BJ (cell line): ENCODE measurements at regions not wholly inside any gene's neighbourhood (a gene's known extent, or its start where the extent isn't known, plus 50 kb on each side); places are given as distances from the start of the nearest gene placed in this dataset.

Source experiments
- CTCF ChIA-PET: fragments of 350-600 bp; formaldehyde crosslinking; extraction: SDS; loops from one replicate; lab custom pipeline; 2021; ENCODE audit warnings: antibody characterized with exemption, inconsistent platforms; lab: Yijun Ruan, JAX
- POLR2A ChIA-PET: fragments of 300-600 bp; sonication (Branson Sonifier 250); formaldehyde crosslinking; extraction: SDS; loops from one replicate; lab custom pipeline; 2021; ENCODE audit warnings: antibody characterized with exemption; lab: Charles Lee
- DNase-seq: peaks from one replicate; pipeline ENCODE4 v3.0.0-alpha.2; 2011; ENCODE audit warnings: low read depth
- H3K27me3 ChIP-seq: 2 replicates; pipeline ENCODE4 v1.6.0; 2011; ENCODE audit warnings: low read length; ENCODE audit not compliant: control insufficient read depth, insufficient read depth
- H3K36me3 ChIP-seq: 2 replicates; pipeline ENCODE4 v1.5.1; 2011; ENCODE audit warnings: low read length; ENCODE audit not compliant: control insufficient read depth, insufficient read depth
- H3K4me3 ChIP-seq: 2 replicates; pipeline ENCODE4 v1.5.1; 2011; ENCODE audit warnings: low read depth, mild to moderate bottlenecking, control low read depth, low read length
- CTCF ChIP-seq: IDR thresholded peaks from 2 replicates; pipeline ENCODE4 v1.5.1; 2011; ENCODE audit warnings: low read depth, mild to moderate bottlenecking, control low read depth, inconsistent platforms, low read length, moderate library complexity; ENCODE audit not compliant: insufficient read depth

DNA sequence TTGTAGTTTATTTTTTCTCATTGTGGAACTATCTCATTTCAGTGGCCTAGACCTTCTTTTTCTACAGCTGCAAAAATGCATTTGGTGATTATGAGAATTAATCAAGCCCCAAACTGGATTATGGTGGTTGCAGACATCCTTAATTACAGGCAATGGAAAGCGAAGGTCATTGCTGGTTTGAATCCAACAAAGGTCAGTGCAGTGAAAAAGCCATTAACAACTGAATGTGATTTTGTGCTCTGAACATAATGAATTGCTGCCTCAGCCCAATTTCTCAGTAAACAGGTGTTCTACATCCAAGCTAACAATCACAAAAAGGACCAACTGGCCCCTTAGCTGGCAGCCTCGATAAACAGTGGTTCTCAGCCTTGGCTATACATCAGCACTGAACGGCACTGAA is 260.1 kb upstream of the DPPA4 start:
- Histone ChIP-seq H3K36me3 (no peaks in the 10 kb centered on the region), H3K4me3 (no peak overlapping the region), H3K27me3 (no peaks in the 10 kb centered on the region)
- CTCF ChIA-PET, result no interaction called here
- POLR2A ChIA-PET, result no interaction called here
- TF ChIP-seq CTCF, result no peak
- no peak for DNase-seq

DNA sequence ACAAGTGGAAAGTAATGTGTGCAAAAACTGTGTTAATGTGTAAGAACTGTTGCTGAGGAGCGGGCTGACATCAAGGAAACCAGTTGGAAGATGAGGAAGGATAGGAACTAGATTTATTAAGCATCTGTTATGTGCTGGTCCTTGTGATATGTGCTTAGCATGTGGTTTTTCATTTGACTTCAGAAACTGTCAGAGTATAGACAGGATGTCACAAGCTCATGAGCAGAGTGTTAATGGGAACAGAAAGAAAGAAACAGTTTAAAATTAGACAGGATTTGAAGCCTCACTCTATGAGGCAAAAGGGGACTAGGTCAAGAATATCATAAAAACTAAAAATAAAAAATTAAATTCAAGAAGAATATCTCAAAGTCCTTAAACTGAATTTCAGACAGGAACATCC is 270.6 kb upstream of the DPPA4 start:
- Histone ChIP-seq H3K27me3 (no peaks in the 10 kb centered on the region), H3K4me3 (no peak overlapping the region), H3K36me3 (no peaks in the 10 kb centered on the region)
- POLR2A ChIA-PET, result no interaction called here
- TF ChIP-seq CTCF, result no peak
- CTCF ChIA-PET, result no interaction called here
- no peak for DNase-seq

GRCh38 chr3:109608574-109608973 is 271.2 kb upstream of the DPPA4 start:
- no peak overlapping the region for H3K4me3 ChIP-seq
- H3K36me3 ChIP-seq, result no peaks in the 10 kb centered on the region
- no peaks in the 10 kb centered on the region for H3K27me3 ChIP-seq
- DNase-seq, result no peak
- ChIA-PET POLR2A (no interaction called here), CTCF (no interaction called here)
- TF ChIP-seq CTCF, result no peak

DNA sequence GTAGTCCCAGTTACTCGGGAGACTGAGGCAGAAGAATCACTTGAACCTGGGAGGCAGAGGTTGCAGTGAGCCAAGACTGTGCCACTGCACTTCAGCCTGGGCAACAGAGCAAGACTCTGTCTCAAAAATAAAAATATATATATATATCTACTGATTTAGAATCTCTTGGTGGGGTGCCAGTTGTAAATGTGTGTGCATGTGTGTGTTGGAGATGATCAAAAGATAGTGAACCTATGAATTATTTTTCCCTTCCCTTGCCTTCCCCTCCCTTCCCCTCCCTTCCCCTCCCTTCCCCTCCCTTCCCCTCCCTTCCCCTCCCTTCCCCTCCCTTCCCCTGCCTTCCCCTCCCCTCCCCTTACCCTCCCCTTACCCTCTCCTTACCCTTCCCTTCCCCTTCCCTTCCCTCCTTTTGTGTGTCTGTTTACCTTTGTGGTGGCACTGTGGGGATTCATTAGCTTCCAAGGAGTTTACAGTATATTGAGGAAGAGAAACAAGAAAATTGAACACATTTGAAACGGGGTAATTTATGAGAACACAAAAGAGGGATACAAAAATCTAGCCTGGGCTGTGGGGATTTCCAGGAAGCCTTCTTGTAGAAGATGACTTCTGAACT is 281.5 kb upstream of the DPPA4 start:
- ChIA-PET POLR2A (no interaction called here), CTCF (no interaction called here)
- Histone ChIP-seq H3K36me3 (no peaks in the 10 kb centered on the region), H3K27me3 (no peaks in the 10 kb centered on the region), H3K4me3 (no peak overlapping the region)
- no peak for DNase-seq
- TF ChIP-seq CTCF, result no peak

DNA sequence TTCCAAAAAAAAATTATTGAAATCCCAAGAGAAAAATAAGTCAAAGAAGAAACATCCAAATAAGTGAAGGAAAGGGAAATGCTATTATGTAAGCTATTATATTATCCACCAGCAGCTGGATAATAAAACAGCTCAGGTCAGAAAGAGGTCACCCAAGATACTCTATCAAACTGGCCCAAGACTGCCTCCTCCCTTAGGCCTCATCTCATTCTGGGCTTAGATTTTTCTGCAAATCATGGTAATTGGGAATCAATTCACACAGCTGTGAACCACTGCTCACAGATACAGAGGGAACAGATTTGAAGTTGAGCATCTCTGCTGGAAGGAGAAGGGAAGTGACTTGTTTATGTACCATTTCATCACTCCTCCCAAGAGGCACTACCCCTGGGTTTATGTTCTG is 294.6 kb upstream of the DPPA4 start:
- no peak for TF ChIP-seq CTCF
- CTCF ChIA-PET, result no interaction called here
- POLR2A ChIA-PET, result no interaction called here

More for the DNA sequence above, 294.6 kb upstream of the DPPA4 start:
- no peak for DNase-seq
- Histone ChIP-seq H3K4me3 (no peak overlapping the region), H3K36me3 (no peaks in the 10 kb centered on the region), H3K27me3 (no peaks in the 10 kb centered on the region)
